Calu3 (cell line): ENCODE measurements at regions not wholly inside any gene's neighbourhood (a gene's known extent, or its start where the extent isn't known, plus 50 kb on each side); places are given as distances from the start of the nearest gene placed in this dataset.

Experiments
- BruUV-seq: library from RNA; stranded (reverse); fragments of 400-500 nt; replicated peaks from 2 replicates; lab custom pipeline; 2021; lab: Mats Ljungman, UMichigan
- CTCF ChIA-PET: fragments of 300-600 bp; sonication (Branson Sonifier 250); formaldehyde crosslinking; loops from one replicate; lab custom pipeline; 2022; ENCODE audit warnings: antibody characterized with exemption; lab: Charles Lee
- DNase-seq: peaks from one replicate; pipeline ENCODE4 v3.0.0; 2022
- H3K27ac Mint-ChIP-seq: one replicate; pipeline ENCODE4 v1.8.0; 2022; ENCODE audit warnings: mixed read lengths; ENCODE audit not compliant: unreplicated experiment
- H3K27me3 Mint-ChIP-seq: one replicate; pipeline ENCODE4 v1.8.0; 2022; ENCODE audit warnings: mixed read lengths; ENCODE audit not compliant: unreplicated experiment
- H3K36me3 Mint-ChIP-seq: one replicate; pipeline ENCODE4 v1.8.0; 2022; ENCODE audit warnings: mild to moderate bottlenecking, moderate library complexity, mixed read lengths; ENCODE audit not compliant: insufficient read depth, unreplicated experiment
- H3K4me1 Mint-ChIP-seq: one replicate; pipeline ENCODE4 v1.8.0; 2022; ENCODE audit warnings: mild to moderate bottlenecking, low read depth, mixed read lengths; ENCODE audit not compliant: unreplicated experiment
- H3K4me3 Mint-ChIP-seq: one replicate; pipeline ENCODE4 v1.8.0; 2022; ENCODE audit warnings: mild to moderate bottlenecking, low read depth, moderate library complexity, mixed read lengths; ENCODE audit not compliant: unreplicated experiment
- H3K9me3 Mint-ChIP-seq: one replicate; pipeline ENCODE4 v1.8.0; 2022; ENCODE audit warnings: low read depth, mixed read lengths; ENCODE audit not compliant: unreplicated experiment
- intact Hi-C: fragments of 100-400 bp; cut with micrococcal nuclease; formaldehyde crosslinking; loops from one replicate; pipeline ENCODE4 v1.10.0; 2022; ENCODE audit not compliant: unreplicated experiment
- TF ChIP-seq, protein P1 (sequence below): fragments of 200-600 bp; IDR thresholded peaks from one replicate; pipeline ENCODE4 v1.8.0; 2022; ENCODE audit warnings: antibody characterized with exemption; ENCODE audit not compliant: unreplicated experiment

DNA sequence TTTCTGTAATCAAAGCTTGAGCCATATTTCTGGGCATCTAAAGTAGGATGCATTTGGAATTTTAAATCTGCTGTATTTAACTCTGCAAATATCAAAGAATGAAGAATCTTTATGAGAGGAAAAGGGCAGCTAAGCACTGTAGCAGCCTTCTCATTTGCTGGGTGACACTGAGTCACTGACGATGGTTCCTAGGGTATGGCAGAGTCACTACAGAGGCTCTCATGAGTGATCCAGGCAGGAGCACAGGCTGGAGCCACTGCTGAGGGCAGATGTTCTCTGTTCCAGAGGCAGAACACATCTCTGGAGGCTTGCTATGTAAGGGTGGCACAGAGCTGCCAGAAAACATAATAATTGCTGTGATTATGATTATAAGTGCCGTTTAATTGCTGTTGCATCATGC, 340.7 kb upstream of the HTR2A start:
- no peaks in the 10 kb centered on the region for H3K36me3 Mint-ChIP-seq
- no peaks in the 10 kb centered on the region for H3K27me3 Mint-ChIP-seq
- CTCF ChIA-PET, result no interaction called here
- no peak overlapping the region for H3K4me3 Mint-ChIP-seq
- no peaks in the 10 kb centered on the region for H3K9me3 Mint-ChIP-seq
- BruUV-seq, result no TSS peak
- intact Hi-C loops, result no loop called here
- H3K4me1 Mint-ChIP-seq, result no peaks in the 10 kb centered on the region
- TF ChIP-seq, protein P1, sequence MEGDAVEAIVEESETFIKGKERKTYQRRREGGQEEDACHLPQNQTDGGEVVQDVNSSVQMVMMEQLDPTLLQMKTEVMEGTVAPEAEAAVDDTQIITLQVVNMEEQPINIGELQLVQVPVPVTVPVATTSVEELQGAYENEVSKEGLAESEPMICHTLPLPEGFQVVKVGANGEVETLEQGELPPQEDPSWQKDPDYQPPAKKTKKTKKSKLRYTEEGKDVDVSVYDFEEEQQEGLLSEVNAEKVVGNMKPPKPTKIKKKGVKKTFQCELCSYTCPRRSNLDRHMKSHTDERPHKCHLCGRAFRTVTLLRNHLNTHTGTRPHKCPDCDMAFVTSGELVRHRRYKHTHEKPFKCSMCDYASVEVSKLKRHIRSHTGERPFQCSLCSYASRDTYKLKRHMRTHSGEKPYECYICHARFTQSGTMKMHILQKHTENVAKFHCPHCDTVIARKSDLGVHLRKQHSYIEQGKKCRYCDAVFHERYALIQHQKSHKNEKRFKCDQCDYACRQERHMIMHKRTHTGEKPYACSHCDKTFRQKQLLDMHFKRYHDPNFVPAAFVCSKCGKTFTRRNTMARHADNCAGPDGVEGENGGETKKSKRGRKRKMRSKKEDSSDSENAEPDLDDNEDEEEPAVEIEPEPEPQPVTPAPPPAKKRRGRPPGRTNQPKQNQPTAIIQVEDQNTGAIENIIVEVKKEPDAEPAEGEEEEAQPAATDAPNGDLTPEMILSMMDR, result no peak
- no peak overlapping the region for H3K27ac Mint-ChIP-seq
- DNase-seq, result no peak

DNA sequence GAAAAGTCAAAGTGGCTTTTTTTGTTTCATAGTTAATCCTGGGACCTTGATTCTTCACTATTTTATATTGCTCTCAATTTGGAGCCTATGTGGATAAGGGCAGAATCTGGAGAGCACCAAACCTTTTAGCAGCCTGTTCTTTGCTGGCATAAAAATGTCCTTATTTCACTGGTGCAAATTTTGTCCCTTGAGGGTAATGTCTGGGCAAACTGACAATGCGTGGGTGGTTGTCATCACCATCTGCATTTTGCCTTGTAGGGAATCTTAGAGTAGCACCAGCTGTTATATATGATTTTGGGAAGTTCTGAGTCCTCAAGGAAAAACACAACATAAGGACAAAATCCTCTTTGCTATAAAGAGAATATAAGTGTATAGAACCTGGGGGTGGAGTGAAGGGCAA, 336.9 kb upstream of the HTR2A start:
- Mint-ChIP-seq H3K4me3 (no peak overlapping the region), H3K36me3 (no peaks in the 10 kb centered on the region), H3K9me3 (peaks cover 4% of the 10 kb centered on the region), H3K4me1 (no peaks in the 10 kb centered on the region), H3K27ac (no peak overlapping the region), H3K27me3 (no peaks in the 10 kb centered on the region)
- BruUV-seq, result no TSS peak
- DNase-seq, result no peak
- intact Hi-C loops, result no loop called here
- TF ChIP-seq, protein P1, result no peak
- CTCF ChIA-PET, result no interaction called here

DNA sequence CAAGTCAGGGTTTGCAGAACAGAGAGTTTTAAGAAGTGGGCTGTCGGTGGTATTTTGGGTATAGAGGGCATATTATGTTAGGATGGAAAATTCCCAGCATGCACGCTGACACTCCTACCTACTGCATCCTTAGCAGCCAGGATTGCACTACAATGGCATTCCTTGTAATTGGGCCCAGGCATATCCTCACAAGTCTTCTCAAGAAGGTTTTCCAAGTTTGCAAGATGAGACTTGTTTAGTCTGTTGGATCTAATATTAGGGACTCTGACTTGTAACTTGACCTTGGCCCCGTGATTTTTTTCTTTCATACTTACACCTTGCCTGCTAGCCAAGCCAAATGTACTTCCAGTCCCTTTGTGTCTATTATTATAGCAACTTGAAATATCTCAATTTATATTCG, 335.7 kb upstream of the HTR2A start:
- BruUV-seq, result no TSS peak
- TF ChIP-seq, protein P1, result no peak
- Mint-ChIP-seq H3K4me1 (no peaks in the 10 kb centered on the region), H3K4me3 (no peak overlapping the region), H3K27me3 (no peaks in the 10 kb centered on the region), H3K9me3 (peaks cover 4% of the 10 kb centered on the region), H3K36me3 (no peaks in the 10 kb centered on the region), H3K27ac (no peak overlapping the region)
- intact Hi-C loops, result no loop called here
- CTCF ChIA-PET, result no interaction called here
- no peak for DNase-seq

DNA sequence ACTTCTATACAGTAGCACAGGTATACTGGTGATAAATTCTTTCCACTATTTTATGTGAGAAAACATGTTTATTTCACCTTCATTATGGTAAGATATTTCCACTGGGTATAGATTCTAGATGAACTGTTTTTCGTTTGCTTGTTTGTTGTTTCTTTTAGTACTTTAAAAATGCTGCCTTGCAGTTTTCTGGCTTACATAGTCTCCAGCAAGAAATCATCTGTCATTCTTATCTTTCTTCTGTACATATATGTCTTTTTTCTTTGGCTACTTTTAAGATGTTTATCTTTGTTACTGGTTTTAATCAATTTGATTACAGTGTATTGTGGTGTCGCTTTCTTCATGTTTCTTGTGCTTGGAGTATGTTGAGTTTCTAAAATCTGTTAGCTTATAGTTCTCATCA, 333.3 kb upstream of the HTR2A start:
- no TSS peak for BruUV-seq

More for the DNA sequence above, 333.3 kb upstream of the HTR2A start:
- no peaks in the 10 kb centered on the region for H3K4me1 Mint-ChIP-seq
- H3K27ac Mint-ChIP-seq, result no peak overlapping the region
- peaks cover 4% of the 10 kb centered on the region for H3K9me3 Mint-ChIP-seq
- H3K4me3 Mint-ChIP-seq, result no peak overlapping the region
- CTCF ChIA-PET, result no interaction called here
- H3K27me3 Mint-ChIP-seq, result no peaks in the 10 kb centered on the region
- TF ChIP-seq, protein P1, result no peak
- intact Hi-C loops, result no loop called here
- no peaks in the 10 kb centered on the region for H3K36me3 Mint-ChIP-seq
- no peak for DNase-seq
